Astrocyte (in vitro differentiated cells and primary cell): ENCODE measurements at regions not wholly inside any gene's neighbourhood (a gene's known extent, or its start where the extent isn't known, plus 50 kb on each side); places are given as distances from the start of the nearest gene placed in this dataset.

Experiments used
- CTCF ChIP-seq: IDR thresholded peaks from 2 replicates; pipeline ENCODE4 v1.5.1; 2011; ENCODE audit warnings: low read depth, mild to moderate bottlenecking, inconsistent platforms, low read length, moderate library complexity; ENCODE audit not compliant: insufficient read depth
- EZH2 ChIP-seq: IDR thresholded peaks from 2 replicates; pipeline ENCODE4 v1.6.1; 2012; ENCODE audit warnings: mild to moderate bottlenecking, low read length, inconsistent platforms; ENCODE audit not compliant: insufficient read depth

GRCh38 chr14:51518280-51518679, 133.4 kb upstream of the FRMD6 start:
- TF ChIP-seq CTCF (no peak), EZH2 (no peak)
